Myocyte (in vitro differentiated cells): ENCODE measurements at regions not wholly inside any gene's neighbourhood (a gene's known extent, or its start where the extent isn't known, plus 50 kb on each side); places are given as distances from the start of the nearest gene placed in this dataset.
A peak's percentile ranks its signal among the peaks of the same experiment; 100 is the strongest.
"Not testable (repeated sequence)": the region's sequence is repeated elsewhere in the genome, so short reads cannot be mapped to it uniquely, and the experiment has no call there.

Experiments
- DNase-seq: peaks from one replicate; pipeline ENCODE4 v3.0.0-alpha.2; 2012; ENCODE audit warnings: low read depth

DNA sequence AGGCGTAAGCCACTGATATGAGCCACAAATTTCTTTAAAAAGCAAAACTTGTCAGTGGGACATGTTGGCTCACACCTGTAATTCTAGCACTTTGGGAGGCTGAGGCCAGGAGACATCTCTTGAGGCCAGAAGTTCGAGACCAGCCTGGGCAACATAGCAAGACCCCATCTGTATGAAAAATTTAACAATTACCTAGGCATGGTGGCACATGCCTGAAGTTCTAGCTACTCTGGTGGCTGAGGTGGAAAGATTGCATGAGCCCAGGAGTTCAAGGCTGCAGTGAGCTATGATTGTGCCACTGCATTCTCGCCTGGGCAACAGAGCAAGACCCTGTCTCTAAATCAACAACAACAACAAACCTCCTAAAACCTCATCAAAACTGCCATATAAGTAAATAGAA is 147.6 kb upstream of the BARHL2 start:
- DNase-seq, result no peak

DNA sequence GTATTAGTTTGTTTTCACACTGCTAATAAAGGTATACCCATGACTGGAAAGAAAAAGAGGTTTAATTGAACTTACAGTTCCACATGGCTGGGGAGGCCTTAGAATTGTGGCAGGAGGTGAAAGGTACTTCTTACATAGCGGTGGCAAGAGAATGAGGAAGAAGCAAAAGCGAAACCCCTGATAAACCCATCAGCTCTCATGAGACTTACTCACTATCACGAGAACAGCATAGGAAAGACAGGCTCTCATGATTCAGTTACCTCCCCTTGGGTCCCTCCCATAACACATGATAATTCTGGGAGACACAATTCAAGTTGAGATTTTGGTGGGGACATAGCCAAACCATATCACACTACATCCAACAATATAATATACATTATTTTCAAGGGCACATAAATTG is 145.7 kb upstream of the BARHL2 start:
- DNase-seq, result no peak

DNA sequence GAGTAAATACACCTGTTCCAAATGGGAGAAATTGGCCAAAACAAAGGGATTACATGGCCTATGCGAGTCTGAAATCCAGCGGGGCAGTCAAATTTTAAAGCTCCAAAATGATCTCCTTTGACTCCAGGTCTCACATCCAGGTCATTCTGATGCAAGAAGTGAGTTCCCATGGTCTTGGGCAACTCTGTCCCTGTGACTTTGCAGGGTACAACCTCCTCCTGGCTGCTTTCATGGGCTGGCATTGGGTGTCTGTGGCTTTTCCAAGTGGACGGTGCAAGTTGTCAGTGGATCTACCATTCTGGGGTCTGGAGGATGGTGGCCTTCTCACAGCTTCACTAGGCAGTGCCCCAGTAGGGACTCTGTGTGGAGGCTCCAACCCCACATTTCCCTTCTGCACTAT is 144.3 kb upstream of the BARHL2 start:
- not testable (repeated sequence) for DNase-seq

DNA sequence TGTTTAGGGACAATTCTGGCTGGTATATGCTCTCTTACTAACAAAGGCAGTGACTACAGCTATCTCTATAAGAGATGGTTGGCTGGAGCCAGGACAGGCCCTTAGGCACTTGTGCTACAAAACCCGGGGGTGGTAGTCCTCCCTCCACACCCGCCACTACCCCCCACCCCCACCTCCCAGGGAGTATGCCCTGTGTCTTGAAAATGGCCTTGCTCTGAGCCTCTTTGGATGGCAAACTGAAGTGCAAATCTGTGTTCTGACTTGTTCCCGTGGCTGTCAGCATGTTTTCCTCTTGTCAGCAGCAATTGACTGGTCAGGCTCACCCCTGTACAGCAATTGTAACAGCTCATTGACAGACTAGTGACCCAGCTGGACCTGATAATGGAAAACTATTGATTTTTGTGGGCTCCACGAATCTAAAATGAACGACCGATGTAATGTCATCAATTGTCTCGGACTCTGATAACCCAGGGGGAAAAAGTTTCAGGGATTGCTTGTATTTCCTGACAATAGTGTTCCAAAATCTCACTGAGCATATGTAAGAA is 139.4 kb upstream of the BARHL2 start:
- no peak for DNase-seq

DNA sequence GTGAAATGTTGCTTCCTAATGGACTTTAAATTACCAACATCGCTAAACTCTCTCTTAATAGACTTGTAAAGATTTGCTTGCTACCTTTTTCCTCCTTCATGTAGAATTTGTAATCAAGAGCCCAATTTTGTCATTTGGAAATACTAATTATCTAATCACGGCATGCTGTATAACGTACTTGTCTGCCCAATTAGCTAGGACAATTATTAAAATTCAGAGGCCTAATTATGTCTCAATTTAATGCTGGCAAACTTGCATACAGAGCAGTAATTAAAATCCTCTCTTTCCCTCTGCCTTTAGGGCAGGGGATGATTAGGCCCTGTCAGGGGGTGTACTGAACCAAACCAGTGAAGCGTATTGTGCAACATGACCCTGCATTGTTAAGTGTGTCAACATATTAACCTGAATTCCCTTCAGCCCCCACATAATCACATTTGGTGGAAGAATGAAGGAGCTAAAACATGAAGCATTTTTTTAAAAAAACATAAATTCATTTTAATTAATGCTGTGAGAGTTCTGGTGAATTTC is 137.4 kb upstream of the BARHL2 start:
- DNase-seq, result no peak

DNA sequence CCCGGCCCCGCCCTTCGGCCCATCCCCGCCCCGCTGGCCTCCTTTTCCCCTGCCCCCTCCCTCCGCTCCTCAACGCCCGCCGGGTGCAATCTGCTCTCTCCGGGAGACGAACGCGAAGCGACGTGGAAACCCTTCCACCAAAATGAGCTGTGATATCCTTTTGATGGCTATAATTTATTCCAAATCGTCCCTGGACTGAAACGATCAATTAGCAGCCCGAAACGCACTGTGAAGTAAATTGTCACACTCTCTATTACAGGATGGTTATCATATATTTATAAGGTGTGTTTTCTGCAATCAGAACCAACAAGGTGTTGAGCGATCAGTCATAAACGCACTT is 134.6 kb upstream of the BARHL2 start:
- DNase-seq, result no peak

DNA sequence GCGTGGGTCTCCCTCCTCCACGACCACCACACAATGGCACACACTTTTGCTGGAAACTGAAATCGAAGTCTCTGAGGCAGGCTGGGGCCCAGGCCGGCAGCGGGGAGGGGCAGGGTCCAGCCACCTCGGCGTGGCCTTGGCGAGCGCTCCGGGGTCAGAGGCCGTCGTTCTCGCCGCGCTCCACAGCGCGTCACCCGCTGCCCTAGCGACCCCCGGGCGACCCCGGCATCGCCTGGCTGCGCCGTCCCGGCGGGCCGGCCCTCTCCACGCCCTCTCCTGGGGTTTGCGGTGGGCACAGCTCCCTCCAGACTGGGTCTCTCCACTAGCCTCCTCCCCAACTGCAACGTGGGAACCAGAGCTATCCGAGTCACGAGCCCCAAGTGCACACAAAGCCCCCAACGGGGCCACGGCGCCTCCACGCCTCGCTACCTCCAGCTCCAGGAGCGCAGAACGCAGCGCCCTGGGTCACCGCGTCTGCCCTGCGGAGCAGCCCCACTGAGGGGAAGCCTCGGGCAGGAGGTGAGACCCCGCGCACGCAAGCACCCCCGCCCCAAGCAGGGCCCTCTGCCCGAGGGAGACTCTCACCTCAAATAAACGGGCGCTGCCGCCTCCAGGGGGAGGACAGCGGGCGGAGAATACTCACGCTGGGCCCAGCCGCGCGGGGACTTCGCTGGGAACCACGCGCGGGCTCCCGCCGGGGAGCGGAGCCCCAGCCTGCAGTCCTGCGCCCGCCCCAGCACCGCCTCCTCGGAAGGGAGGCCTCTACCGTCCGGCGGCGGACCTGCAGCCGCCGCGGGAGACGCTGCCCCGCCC is 134.0 kb upstream of the BARHL2 start:
- peak; percentile 79 for DNase-seq

DNA sequence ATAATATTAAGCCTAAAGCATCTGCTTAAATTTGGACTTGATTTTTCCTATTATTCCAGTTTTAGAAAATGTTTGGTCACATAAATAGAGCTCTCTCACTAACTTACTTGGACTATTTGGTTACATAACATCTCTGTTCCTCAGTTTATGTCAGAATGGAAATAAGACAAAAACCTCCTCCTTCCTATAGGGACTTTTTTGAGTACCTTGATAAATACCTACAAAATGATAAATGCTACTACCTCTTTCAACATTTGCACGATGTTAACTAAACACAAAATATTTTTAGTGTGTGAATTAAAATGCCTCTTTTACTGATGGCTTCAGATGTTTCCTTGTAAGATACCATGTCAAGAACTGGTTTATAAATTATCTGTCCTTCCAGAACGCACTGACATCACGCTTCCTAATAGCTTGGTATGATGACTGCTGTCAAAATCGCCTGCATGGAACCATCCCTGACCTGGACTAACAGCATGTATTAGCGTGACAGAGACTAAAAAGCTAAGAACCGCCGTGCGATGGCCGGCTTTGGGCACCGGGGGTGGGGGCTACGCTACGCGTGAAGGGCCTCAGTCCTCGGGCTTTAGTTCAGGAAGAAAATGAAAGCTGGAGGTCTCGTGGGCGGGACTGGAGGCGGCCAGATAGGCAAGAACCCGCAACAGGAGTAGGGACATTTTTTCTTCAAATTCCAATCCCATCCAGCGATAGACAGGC is 133.2 kb upstream of the BARHL2 start:
- peak; percentile 51 for DNase-seq

DNA sequence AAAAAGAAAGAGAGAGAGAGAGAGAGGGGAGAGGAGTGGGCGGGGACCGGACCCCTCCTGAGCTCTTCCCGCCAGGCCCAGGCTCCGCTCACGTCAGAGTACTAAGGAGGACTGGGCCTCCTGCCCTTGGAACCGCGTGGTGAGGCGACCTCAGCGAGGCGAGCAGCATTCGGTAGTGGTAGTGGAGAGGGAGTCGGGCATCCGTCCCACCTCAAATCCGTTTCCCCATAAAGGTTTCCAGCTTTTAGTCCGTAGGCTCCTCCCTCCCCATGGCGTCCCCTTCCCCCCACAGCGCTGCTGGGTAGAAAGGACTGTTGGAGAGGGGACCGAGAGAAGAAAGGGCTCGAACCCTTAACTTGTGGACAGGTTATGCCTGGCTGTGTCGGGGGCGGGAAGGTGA is 124.4 kb upstream of the BARHL2 start:
- DNase-seq, result no peak

DNA sequence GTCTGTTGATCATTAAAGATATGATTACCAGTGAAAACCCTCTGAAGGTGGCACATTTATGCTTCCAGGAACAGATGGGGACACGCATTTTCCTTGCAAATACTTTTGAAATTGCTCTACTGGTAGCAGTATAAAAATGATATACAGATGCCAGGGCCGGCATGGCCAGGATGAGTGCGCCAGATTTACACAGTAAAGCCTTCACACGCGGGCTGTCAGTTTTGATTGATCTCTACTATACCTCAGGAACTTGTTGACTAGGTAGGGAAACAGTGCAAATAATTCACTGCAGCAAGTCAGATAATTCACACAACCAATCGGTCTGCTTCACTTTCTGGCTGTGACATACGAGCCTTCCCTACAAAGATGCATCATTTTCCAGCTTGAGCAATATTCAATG is 123.2 kb upstream of the BARHL2 start:
- no peak for DNase-seq

DNA sequence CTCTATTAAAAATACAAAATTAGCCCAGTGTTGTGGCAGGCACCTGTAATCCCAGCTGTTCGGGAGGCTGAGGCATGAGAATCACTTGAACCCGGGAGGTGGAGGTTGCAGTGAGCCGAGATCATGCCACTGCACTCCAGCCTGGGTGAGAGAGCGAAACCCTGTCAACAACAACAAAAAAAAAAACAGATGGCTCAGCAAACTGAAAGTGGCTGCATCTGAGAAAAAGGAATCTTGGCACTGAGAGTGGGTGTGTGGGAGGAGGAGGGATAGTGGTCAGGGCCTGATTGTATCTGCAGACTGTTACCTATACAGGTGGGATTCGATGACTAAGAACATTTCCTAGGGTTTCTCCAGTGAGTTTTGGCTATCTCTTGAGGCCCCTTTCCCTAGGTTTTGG is 122.2 kb upstream of the BARHL2 start:
- DNase-seq, result no peak

DNA sequence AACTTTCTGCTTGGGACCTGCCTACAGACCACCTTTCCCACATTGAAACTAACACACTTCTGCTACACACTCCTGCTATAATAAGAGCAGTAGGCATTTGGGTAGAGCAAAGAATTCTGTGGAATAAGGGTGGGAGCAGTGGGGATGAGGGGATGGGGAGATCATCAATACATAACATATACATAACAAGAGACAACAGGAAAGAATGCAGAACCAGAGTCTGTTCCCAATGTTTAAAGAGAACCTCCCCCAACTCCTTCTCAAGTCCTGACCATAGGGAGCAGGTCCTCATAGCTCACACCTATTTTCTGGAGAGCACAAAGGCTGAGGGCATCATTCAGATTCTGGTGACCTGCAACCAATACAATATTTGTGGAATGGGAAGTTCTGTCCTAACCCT is 121.6 kb upstream of the BARHL2 start:
- no peak for DNase-seq

DNA sequence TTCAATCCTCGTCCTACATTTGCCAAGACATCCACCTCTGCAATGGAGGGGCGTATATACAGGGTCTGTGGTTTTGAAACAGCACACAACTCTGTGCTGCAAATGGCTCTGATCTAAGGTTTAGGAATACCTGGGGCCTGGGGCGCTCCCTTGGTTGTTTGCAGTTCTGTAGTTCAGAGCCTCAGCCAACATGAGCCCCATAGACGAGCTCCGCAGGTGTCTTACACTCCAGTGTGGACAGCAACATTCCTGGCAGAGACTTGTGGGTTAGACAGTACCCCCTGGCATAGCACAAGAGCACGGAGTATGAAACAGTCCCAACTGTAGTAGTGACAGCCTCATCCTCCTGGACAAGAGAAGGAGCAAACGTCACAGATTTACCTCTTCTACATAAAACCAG is 120.3 kb upstream of the BARHL2 start:
- DNase-seq, result no peak

DNA sequence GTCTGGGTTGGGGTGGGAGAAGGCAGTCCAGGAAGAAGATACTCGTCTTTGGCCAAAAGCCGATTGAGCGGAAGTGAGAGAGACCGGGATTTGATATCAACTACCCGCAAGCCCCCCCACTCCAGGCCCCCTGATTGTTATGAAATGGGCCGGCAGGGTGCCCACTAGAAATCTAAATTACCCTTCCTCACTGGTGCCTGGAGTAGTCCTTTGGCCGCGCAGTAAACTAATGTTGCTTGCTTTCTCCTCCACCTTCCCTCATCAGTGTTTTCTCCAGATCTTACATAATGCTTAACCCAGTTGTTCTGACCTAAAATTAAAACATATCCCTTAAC is 119.2 kb upstream of the BARHL2 start:
- no peak for DNase-seq

DNA sequence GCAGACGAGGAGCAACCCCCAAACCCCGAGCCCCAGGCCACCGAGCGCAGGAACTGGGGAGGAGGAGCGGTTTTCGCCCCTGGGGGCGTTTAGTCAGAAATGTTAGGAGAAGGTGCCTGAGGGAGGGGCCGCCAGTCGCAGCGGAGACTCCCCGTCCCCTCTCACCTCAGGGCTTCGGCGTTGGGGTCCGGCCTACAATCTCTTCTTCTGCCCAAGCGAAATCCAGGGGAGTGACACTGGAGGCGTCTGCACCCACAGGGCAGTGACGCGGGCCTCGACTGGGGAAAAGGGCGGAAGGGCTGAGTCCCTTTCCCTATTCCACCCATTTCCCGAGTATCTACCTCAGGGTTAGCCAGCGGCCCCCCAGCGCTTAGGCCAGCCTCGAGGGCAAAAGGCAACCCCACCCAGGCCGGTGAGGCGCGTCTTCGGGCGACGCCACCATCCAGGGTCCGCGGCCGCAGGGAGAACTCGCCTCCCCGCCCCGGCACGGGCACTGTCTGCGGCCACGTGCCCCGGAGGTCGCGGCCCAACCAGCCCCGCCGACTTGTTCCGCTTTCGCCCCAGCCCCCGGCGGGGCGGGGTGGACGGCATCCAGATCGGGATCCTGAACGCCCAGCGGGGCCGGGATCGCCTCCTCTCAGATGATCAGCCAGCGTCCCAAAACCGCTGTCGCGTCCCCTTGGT is 118.7 kb upstream of the BARHL2 start:
- DNase-seq, result no peak

DNA sequence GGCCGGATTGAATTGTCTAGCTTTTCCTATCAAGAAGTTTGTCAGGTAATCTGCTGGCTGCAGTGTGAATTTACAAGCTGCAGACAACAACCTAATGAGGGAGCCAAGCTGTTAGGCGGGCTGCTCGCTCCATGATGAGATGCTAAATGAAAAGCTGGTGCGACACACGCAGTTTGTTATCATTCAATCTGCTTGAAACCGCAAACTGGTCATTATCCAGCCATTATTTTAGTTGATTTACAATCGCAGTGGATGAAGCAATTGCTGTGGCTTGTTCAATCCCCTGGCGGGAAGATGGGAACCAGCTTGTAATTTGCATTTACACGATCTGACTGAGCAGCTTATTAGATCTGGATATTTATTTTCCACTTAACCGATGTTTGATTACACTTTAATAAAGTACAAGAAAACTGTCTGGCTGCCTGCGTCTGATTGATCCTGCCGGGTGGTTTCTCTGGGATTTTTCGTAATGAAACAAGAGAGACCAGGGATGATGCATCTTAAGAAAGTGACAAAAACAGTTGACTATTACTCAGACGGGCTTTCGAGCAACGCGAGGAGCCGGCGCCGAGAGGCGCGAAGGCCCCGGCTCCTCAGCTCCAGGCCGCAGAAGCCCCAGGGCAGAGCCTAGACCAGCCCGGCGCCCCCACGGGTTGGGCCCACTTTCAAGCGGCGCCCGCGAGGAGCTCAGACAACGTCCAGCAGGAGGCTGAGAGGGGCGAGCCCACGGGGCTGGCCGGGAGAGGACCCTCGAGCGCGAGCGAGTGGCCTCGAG is 118.0 kb upstream of the BARHL2 start:
- no peak for DNase-seq

DNA sequence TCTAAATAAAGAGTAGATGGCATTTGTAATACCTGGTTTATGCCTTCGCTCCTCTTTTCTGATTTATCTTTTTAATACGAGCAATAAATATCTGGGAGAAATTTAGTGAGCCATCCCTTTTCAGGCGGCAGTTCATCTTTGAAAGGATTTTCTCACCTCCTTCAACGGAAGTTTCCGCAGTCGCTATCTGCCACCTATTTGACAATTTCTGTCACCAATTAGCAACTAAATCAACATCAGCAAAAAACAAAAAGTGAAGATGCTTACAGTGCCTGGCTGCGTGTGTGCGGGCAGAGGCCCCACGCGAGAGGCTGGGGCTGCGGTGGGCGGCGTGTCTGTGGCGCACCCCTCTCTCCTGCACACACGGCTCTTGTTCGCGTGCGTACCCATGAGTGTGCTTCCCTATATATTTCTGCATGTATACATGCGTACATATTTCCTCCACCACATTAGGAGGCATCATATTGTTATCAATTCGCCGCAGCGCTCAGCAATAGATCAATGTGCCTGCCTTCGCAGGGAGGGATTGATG is 117.3 kb upstream of the BARHL2 start:
- DNase-seq, result no peak

DNA sequence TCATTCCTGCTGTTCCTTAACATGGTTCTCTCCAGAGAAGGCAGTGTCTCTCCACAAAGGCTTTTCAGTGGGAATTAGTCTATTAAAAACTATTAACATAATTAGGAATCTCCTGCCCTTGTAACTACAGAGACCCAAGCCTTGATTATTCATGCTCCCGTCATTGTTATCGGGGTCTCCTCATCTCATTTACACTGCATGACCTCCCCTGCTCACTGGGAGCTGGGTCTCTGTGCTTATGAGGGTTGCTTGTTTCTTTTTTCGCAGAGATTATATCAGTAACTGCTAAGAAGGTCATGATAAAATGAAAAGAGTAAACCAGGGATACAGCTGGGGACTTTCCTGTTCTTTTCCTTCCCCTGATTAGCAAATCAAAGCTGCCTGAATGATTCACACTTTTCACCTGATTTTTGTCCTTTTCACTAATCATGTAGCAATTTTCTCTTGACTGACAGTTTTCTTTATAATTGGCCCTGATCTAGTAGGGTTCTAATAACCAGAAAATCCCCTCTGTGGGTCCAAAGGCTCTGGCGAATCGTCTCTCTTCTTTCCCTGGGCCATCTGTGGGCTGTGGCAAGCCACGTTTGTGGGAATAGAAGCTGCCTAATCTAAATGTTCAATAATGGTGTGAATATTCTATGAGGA is 116.5 kb upstream of the BARHL2 start:
- DNase-seq, result no peak

DNA sequence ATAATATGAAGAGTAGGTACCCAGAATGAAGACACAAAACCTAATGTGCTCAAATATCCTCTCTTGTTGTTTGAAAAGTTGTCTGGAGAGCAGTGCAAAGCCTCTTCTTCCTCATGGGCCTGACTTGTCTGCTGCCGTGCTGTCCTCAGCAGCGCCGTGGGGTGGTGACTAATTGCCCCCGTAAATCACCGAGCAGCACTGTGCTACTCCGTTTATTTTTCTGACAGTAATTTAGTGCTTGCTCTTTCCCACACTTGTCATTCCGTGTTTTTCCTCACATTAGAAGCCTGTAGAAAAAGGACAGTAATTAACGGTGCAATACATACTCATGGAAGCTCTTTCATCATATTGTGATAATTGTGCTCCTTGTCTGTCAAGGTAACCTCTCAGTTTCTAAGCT is 114.8 kb upstream of the BARHL2 start:
- DNase-seq, result no peak

DNA sequence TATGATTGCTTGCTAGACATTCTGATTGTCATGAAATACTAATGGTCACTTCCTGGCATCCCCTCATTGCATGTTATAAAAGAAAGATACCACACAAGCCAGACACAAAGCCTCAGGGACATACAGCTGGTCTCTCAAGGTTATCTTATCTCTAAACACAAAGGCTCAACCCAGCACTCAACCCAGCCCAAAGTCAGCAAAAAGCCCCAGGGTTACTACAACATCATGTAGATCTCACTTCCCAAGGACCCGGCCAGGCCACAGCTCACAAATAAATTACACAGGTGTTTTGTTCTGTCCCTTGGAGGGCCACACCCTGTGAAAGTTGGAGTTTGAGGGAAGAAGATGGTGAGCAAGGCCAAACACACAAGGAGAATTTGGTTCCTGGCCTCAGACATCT is 109.7 kb upstream of the BARHL2 start:
- no peak for DNase-seq

DNA sequence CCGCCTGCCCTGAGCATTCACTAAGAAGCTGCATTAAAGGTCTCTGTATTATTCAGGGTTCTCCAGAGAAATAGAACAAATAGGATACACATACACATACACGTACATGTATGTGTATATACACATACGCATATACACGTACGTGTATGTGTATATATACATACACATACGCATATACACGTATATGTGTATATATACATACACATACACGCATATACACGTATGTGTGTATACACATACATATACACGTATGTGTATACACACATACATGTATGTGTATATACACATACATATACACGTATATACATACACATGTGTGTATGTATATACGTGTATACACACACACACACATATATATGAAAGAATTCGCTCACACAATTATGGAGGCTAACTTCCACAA is 108.9 kb upstream of the BARHL2 start:
- no peak for DNase-seq
